ENCODE measurements at regions not wholly inside any gene's neighbourhood (a gene's known extent, or its start where the extent isn't known, plus 50 kb on each side); places are given as distances from the start of the nearest gene placed in this dataset.
"Not testable (repeated sequence)": the region's sequence is repeated elsewhere in the genome, so short reads cannot be mapped to it uniquely, and the experiment has no call there.

GRCh38 chr4:170697845-170698244, 608.1 kb upstream of the AADAT start:
- no peaks in the 10 kb centered on the region for H3K27me3 ChIP-seq
- H3K27ac ChIP-seq: no peak overlapping the region
- H3K4me3 ChIP-seq: no peak overlapping the region
- TF ChIP-seq CTCF (IDR thresholded peaks at IDR 0.05): no peak
- no peaks in the 10 kb centered on the region for H3K36me3 ChIP-seq
- DNase-seq (ENCODE audit: low spot score): no peak
- H3K4me1 ChIP-seq: no peaks in the 10 kb centered on the region
- no peaks in the 10 kb centered on the region for H3K9me3 ChIP-seq

GRCh38 chr4:170697045-170697444, 607.3 kb upstream of the AADAT start:
- Histone ChIP-seq H3K27ac (no peak overlapping the region), H3K4me3 (no peak overlapping the region), H3K27me3 (no peaks in the 10 kb centered on the region), H3K9me3 (no peaks in the 10 kb centered on the region), H3K4me1 (no peaks in the 10 kb centered on the region), H3K36me3 (no peaks in the 10 kb centered on the region)
- TF ChIP-seq CTCF (IDR thresholded peaks at IDR 0.05): no peak
- no peak for DNase-seq (ENCODE audit: low spot score)

GRCh38 chr4:170691168-170691567, 601.4 kb upstream of the AADAT start:
- no peak for DNase-seq (ENCODE audit: low spot score)
- Histone ChIP-seq H3K36me3 (no peaks in the 10 kb centered on the region), H3K4me1 (no peaks in the 10 kb centered on the region), H3K27ac (no peak overlapping the region), H3K27me3 (no peaks in the 10 kb centered on the region), H3K4me3 (no peak overlapping the region), H3K9me3 (no peaks in the 10 kb centered on the region)
- no peak for TF ChIP-seq CTCF (IDR thresholded peaks at IDR 0.05)

GRCh38 chr4:170687751-170688150, 598.0 kb upstream of the AADAT start:
- no peaks in the 10 kb centered on the region for H3K27me3 ChIP-seq
- H3K4me3 ChIP-seq: no peak overlapping the region
- H3K9me3 ChIP-seq: no peaks in the 10 kb centered on the region
- no peaks in the 10 kb centered on the region for H3K36me3 ChIP-seq
- no peak overlapping the region for H3K27ac ChIP-seq
- TF ChIP-seq CTCF (IDR thresholded peaks at IDR 0.05): no peak
- DNase-seq (ENCODE audit: low spot score): no peak
- no peaks in the 10 kb centered on the region for H3K4me1 ChIP-seq

GRCh38 chr4:170685701-170686100, 595.9 kb upstream of the AADAT start:
- DNase-seq (ENCODE audit: low spot score); H3K9me3 ChIP-seq; H3K4me3 ChIP-seq; H3K4me1 ChIP-seq; H3K27me3 ChIP-seq; H3K27ac ChIP-seq; H3K36me3 ChIP-seq: not testable (repeated sequence)

GRCh38 chr4:170682558-170683294, 593.0 kb upstream of the AADAT start:
- Histone ChIP-seq H3K9me3 (no peaks in the 10 kb centered on the region), H3K27me3 (no peaks in the 10 kb centered on the region), H3K36me3 (no peaks in the 10 kb centered on the region), H3K4me3 (no peak overlapping the region), H3K4me1 (no peaks in the 10 kb centered on the region), H3K27ac (no peak overlapping the region)
- no peak for DNase-seq (ENCODE audit: low spot score)
- TF ChIP-seq CTCF (IDR thresholded peaks at IDR 0.05): no peak

GRCh38 chr4:170682087-170682486, 592.3 kb upstream of the AADAT start:
- H3K4me3 ChIP-seq; DNase-seq (ENCODE audit: low spot score): not testable (repeated sequence)

More at GRCh38 chr4:170682087-170682486, 592.3 kb upstream of the AADAT start:
- H3K9me3 ChIP-seq, H3K36me3 ChIP-seq, H3K27me3 ChIP-seq, H3K27ac ChIP-seq, H3K4me1 ChIP-seq: not testable (repeated sequence)

Measured in right atrium auricular region (tissue), 2 donors.